Natural killer cell (primary cell): ENCODE measurements at regions not wholly inside any gene's neighbourhood (a gene's known extent, or its start where the extent isn't known, plus 50 kb on each side); places are given as distances from the start of the nearest gene placed in this dataset.
A peak's percentile ranks its signal among the peaks of the same experiment; 100 is the strongest.

Experiments
- ATAC-seq, 3 donors: fragments of 150-1000 bp in 2 of 3; fragments of 200-7000 bp in 1 of 3; cut with Tn5 transposase; 1 replicate in 1 of 3; 2 replicates in 2 of 3; pipeline ENCODE4 v1.10.0; 2021; ENCODE audit warnings: mild to moderate bottlenecking in 2 of 3, moderate library complexity in 2 of 3
- DNase-seq, 2 donors: peaks; one replicate each; pipeline versions ENCODE4 v3.0.0 to v3.0.0-alpha.2; 2013 to 2021; ENCODE audit warnings: mixed read lengths in 1 of 2
- H3K27ac ChIP-seq: one replicate; pipeline ENCODE4 v1.5.1; 2013; ENCODE audit warnings: mild to moderate bottlenecking, low read length
- H3K27me3 ChIP-seq: one replicate; pipeline ENCODE4 v1.6.1; 2013; ENCODE audit warnings: low read length; ENCODE audit not compliant: control insufficient read depth, insufficient read depth
- H3K36me3 ChIP-seq: one replicate; pipeline ENCODE4 v1.6.1; 2013; ENCODE audit warnings: low read length; ENCODE audit not compliant: control insufficient read depth, insufficient read depth
- H3K4me1 ChIP-seq: one replicate; pipeline ENCODE4 v1.6.1; 2013; ENCODE audit warnings: low read length; ENCODE audit not compliant: control insufficient read depth, insufficient read depth
- H3K4me3 ChIP-seq: one replicate; pipeline ENCODE4 v1.5.1; 2013; ENCODE audit warnings: low read length
- H3K9me3 ChIP-seq: one replicate; pipeline ENCODE4 v1.6.1; 2013; ENCODE audit warnings: low read length; ENCODE audit not compliant: control insufficient read depth, insufficient read depth
- H3K27ac Mint-ChIP-seq, 2 donors: one replicate each; pipeline ENCODE4 v1.8.0; 2022; ENCODE audit warnings: mild to moderate bottlenecking in 2 of 2, mixed read lengths in 2 of 2, moderate library complexity in 1 of 2
- H3K27me3 Mint-ChIP-seq, 2 donors: one replicate each; pipeline ENCODE4 v1.8.0; 2022; ENCODE audit warnings: low read depth in 2 of 2, mixed read lengths in 2 of 2
- H3K36me3 Mint-ChIP-seq: one replicate; pipeline ENCODE4 v1.8.0; 2022; ENCODE audit warnings: mixed read lengths
- H3K4me1 Mint-ChIP-seq, 2 donors: one replicate each; pipeline ENCODE4 v1.8.0; 2022; ENCODE audit warnings: mixed read lengths in 2 of 2
- H3K4me3 Mint-ChIP-seq: one replicate; pipeline ENCODE4 v1.8.0; 2022; ENCODE audit warnings: mild to moderate bottlenecking, moderate library complexity, mixed read lengths
- H3K9me3 Mint-ChIP-seq, 2 donors: one replicate each; pipeline ENCODE4 v1.8.0; 2022; ENCODE audit warnings: mixed read lengths in 2 of 2
- CTCF ChIP-seq: fragments of 200-600 bp; IDR thresholded peaks from one replicate; pipeline ENCODE4 v1.8.0; 2022; ENCODE audit warnings: antibody characterized with exemption
- WGBS: methylation state at CpG from one replicate; pipeline ENCODE4 v1.1.7; 2013; ENCODE audit warnings: missing lambda C conversion rate; ENCODE audit not compliant: insufficient coverage; 5-methylcytosine and 5-hydroxymethylcytosine counted together
- intact Hi-C: fragments of 100-400 bp; cut with micrococcal nuclease; formaldehyde crosslinking; loops from one replicate; pipeline ENCODE4 v1.14.2; 2022

- no peaks in the 10 kb centered on the region for H3K4me1 Mint-ChIP-seq
- no peaks in the 10 kb centered on the region for H3K27me3 Mint-ChIP-seq
- ATAC-seq, result no peak
- H3K4me3 Mint-ChIP-seq, result no peak overlapping the region
- no peaks in the 10 kb centered on the region for H3K27me3 ChIP-seq
- H3K36me3 ChIP-seq, result no peaks in the 10 kb centered on the region
- intact Hi-C loops, result no loop called here
- H3K4me3 ChIP-seq, result no peak overlapping the region
- no peaks in the 10 kb centered on the region for H3K36me3 Mint-ChIP-seq
- 79% methylated on average over 5 of the region's 5 CpGs for WGBS
- H3K27ac Mint-ChIP-seq, result no peak overlapping the region
- H3K9me3 Mint-ChIP-seq, result no peaks in the 10 kb centered on the region
- no peaks in the 10 kb centered on the region for H3K4me1 ChIP-seq
- H3K9me3 ChIP-seq, result no peaks in the 10 kb centered on the region
- no peak for DNase-seq
- no peak overlapping the region for H3K27ac ChIP-seq
- TF ChIP-seq CTCF, result no peak
Measured at GRCh38 chr10:130491011-130491692, 355.0 kb downstream of the GLRX3 start.

- Mint-ChIP-seq H3K9me3 (no peaks in the 10 kb centered on the region), H3K36me3 (no peaks in the 10 kb centered on the region)
- TF ChIP-seq CTCF, result no peak
Measured at GRCh38 chr10:130491693-130492050, 355.5 kb downstream of the GLRX3 start.

GRCh38 chr10:130492266-130492934 is 356.2 kb downstream of the GLRX3 start:
- peak in 1 of 2 donors; percentile 9 for DNase-seq
- Mint-ChIP-seq H3K27me3 (no peaks in the 10 kb centered on the region), H3K9me3 (no peaks in the 10 kb centered on the region), H3K27ac (no peak overlapping the region), H3K4me1 (no peaks in the 10 kb centered on the region), H3K36me3 (no peaks in the 10 kb centered on the region), H3K4me3 (no peak overlapping the region)
- WGBS, result 75% methylated on average over 3 of the region's 3 CpGs
- H3K9me3 ChIP-seq, result no peaks in the 10 kb centered on the region
- H3K4me3 ChIP-seq, result no peak overlapping the region
- no peaks in the 10 kb centered on the region for H3K27me3 ChIP-seq
- H3K36me3 ChIP-seq, result no peaks in the 10 kb centered on the region
- no peak overlapping the region for H3K27ac ChIP-seq
- no peak for TF ChIP-seq CTCF
- H3K4me1 ChIP-seq, result no peaks in the 10 kb centered on the region
- intact Hi-C loops, result no loop called here
- ATAC-seq, result peak in 1 of 3 donors; percentile 19

More at GRCh38 chr10:130491693-130492050, 355.5 kb downstream of the GLRX3 start:
- no peaks in the 10 kb centered on the region for H3K4me1 ChIP-seq
- H3K4me3 ChIP-seq, result no peak overlapping the region
- no peaks in the 10 kb centered on the region for H3K27me3 ChIP-seq
- no peaks in the 10 kb centered on the region for H3K9me3 ChIP-seq
- no peaks in the 10 kb centered on the region for H3K36me3 ChIP-seq
- no peak for DNase-seq
- Mint-ChIP-seq H3K27ac (no peak overlapping the region), H3K27me3 (no peaks in the 10 kb centered on the region), H3K4me1 (no peaks in the 10 kb centered on the region), H3K4me3 (no peak overlapping the region)
- intact Hi-C loops, result no loop called here
- ATAC-seq, result no peak
- WGBS, result 77% methylated on average over 7 of the region's 7 CpGs
- no peak overlapping the region for H3K27ac ChIP-seq

- Histone ChIP-seq H3K36me3 (no peaks in the 10 kb centered on the region), H3K4me3 (no peak overlapping the region), H3K27ac (no peak overlapping the region), H3K4me1 (no peaks in the 10 kb centered on the region), H3K9me3 (no peaks in the 10 kb centered on the region), H3K27me3 (no peaks in the 10 kb centered on the region)
- no peak for ATAC-seq
- Mint-ChIP-seq H3K4me1 (no peaks in the 10 kb centered on the region), H3K27me3 (no peaks in the 10 kb centered on the region), H3K9me3 (no peaks in the 10 kb centered on the region), H3K36me3 (no peaks in the 10 kb centered on the region), H3K4me3 (no peak overlapping the region), H3K27ac (no peak overlapping the region)
- DNase-seq, result no peak
- 88% methylated on average over 13 of the region's 13 CpGs for WGBS
- intact Hi-C loops, result no loop called here
- no peak for TF ChIP-seq CTCF
Measured at GRCh38 chr10:130493021-130493420, 356.8 kb downstream of the GLRX3 start.
